ENCODE measurements at regions not wholly inside any gene's neighbourhood (a gene's known extent, or its start where the extent isn't known, plus 50 kb on each side); places are given as distances from the start of the nearest gene placed in this dataset.

DNA sequence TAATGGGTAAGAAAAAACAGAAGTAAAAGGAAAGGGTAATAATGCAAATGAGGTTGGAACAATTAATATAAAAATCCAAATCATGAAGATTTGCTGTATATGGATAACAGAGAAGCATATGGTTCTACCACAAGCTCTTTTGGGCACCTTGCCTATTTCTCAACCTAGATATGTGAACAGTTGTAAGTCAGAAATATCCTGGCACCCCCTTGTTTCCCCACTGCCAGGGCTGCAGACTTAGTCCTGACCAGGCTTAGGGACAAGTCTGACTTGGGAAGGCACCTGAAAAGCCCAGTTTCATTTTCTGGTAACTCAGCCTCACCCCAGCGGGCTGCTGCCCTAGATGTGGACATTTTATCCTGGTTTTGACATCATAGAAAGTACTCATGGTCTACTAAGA is 183.2 kb upstream of the STAC start:
- no peak for DNase-seq

DNA sequence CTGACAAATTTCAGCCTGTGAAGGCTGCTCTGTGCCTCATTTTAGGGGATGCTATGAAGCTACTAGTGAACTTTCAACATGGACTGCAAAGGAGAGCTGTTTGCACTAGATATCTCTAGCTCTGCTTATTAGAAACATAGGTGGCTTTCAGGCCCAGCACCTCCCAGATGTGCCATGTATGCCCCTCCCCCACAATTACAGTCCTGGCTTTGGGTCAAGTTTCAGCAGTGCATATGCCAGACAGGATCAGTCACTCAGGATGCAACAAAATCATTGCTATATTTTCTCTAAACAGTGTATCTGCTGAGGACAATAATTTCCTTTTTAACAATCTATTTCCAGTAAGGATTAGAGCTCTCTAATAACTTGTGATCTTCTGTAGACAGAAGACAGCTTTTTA is 178.8 kb upstream of the STAC start:
- no peak for DNase-seq

DNA sequence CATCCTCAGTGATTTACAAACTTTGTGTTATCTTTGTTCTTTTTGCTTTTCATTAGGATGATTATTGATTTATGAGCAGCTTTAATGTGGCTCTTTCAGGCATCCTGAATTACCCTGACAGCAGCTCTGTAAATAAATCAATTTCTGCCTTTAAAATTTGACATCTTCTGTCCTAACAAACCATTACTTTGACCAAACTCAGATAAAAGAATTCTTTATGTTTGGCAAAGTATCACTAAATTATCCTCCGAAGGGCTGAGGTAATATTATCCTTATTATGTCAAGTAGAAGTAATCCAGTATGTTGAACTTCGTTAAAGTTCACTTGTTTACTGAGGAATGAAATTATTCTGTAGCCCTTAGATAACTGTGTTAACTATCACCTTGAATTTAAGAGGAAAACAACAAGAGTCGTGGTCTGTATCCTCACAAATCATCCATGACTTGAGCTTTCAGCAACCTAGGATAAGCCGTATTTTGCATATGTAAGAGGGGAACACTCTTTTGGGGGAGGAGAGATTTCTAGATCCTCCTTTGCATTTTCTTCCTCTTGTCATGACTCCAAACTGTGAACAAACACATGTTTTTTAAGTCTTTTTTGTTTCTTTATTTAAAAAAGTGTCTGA is 173.2 kb upstream of the STAC start:
- no peak for DNase-seq

DNA sequence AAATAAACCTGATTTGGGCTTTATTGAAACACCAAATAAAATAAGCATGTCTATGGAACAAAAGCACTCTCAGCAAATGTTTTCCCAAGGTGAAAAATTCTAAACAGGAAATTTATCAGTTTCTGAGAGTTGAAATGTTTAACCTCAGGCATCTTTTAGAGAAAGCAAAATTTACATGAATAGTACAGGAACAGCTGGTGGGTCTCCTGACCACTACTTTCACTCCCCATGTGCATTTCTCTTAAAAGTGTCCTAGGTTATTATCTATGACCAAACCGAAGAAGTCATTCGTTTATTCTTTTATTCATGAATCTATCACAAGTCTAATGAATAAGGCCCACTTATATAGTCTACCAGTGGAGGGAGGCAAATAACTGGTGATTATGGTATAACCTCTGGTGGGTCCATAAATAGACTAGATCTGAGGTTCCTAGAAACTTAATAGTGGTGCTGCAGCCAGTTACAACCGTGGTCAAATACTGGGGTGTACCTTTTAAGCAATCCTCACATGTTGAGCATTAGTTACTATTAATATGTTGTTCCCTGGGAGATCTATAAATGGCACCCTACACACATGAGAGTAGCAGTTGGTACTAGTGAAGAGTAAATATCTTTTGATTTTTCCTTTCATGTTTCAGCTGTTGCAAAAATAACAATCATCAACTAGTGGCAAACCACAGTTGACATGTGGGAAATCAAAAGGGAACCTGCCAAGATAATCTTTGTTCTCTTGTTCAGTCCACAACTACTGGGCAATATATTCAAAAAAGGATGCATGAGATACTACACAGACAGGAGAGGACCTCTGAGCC is 169.3 kb upstream of the STAC start:
- no peak for DNase-seq

DNA sequence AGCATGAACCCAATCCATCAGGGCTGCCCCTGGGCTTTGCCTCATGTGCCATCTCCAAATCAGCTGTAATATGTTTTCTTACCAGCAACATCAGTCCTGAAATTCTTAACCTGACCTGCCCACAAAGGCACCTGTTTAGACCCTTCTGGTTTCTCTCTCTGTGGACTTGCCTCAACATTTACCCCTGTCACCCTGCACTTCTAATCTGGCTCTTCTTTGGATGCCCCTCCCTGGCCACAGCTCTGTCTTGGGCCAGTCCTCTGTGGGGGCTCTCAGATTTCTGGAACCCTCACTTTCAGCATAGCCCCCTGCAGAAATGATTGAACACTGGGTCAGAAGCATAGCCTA is 168.7 kb upstream of the STAC start:
- no peak for DNase-seq

DNA sequence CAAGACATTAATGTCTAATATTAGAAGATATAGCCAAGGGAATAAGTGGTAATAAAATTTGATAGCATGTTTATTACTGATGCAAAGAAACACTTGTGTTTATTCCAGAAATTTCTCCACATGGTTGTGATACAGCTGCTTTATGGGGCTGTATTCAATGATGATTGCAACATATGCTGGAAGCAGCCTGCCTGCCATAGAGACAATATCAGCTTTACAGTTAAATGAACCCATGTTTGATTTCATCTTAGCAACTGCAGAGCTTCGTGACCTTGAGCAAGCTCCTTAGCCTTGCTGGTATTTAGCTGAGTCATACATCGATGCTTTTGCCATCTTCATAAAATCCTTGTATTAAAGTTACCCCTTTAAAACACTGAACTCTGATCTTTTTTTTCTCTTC is 168.1 kb upstream of the STAC start:
- DNase-seq = no peak

DNA sequence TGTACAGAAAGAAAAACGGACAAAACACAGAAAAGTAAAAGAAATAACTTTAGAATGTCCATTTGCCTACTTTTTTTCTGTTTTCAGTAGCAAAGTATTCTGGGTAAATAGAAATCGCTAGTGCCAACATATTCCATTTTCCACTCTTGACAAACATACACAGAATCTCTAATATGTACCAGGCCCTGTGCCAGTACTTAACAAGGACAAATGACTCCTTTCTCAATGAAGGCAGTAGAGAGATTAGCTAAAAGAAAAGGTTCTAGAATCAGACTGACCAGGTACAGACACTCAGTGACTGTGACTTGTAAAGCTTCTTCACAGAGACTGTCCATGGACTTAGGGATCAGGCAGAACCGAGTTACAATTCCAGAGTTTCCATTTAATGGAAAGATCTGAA is 165.8 kb upstream of the STAC start:
- DNase-seq = no peak

DNA sequence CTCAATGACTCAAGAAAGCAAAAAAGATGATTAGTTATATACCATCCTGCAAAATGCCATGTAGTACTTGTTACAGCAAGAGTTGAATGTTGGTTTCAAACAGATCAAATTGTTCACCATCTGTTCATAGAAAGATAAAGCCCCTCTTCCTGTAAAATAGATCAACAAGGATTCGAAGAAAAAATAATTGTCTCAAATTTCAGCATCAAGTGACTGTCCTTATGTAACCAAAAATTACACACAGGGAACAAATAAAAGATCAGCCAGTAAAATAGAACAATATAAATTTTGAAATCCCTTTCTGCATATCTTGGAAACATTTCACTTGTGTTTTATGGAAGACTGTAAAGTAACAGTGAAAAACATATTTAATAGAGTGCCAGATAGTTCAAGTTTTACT is 165.1 kb upstream of the STAC start:
- DNase-seq = no peak

DNA sequence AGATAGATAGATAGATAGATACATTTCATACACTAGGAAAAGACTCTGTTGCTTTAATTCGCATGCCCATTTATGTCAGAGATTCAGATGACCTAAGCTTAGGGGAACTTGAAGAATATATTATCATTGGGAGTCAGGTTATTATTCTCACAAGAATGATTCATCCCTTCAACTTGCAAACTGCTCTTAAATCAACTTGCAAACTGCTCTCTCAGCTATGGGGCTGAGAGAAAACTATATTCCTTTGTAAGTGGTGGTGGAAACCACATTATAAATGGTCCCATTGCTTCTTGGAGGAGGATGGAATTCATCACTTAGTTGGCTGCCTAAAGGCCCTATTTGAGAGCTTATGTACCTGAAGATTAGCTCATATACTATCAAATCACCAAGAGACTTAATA is 160.9 kb upstream of the STAC start:
- no peak for DNase-seq

DNA sequence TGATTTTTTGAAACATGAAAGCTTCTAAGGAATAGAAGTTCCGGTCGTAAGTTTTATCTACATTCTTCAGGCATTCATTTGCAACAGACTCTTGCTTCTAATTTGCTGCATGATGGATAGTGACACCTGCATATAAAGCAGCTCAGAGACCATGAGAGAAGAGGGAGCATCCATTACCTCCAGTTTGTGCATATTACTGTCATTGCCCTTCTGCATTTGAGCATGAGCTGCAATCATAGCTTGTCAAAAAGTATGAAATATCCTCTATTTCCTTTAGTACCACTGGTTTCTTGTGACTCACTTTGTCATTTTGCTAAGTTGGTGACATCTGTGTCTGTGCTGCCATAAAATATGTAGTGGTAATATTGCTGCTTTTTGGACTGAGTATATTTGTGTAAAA is 160.1 kb upstream of the STAC start:
- no peak for DNase-seq

DNA sequence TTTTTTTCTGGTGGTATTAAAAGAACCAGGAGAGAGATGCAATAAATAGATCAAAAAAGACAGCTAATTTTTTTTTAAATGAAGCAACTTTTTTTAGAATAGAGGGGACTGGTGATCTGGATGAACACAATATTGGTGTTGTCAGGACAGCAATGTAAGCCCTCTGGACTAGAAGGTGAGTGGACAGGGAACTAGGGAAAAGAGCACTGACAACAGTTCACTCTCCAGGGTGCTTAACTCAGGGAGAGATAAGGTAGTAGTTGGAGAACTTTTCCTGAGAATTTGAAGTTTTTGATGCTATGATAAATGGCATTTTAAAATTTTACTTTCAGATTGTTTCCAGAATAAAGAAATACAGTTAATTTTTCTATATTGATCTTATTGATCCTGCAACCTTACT is 158.3 kb upstream of the STAC start:
- DNase-seq = no peak

DNA sequence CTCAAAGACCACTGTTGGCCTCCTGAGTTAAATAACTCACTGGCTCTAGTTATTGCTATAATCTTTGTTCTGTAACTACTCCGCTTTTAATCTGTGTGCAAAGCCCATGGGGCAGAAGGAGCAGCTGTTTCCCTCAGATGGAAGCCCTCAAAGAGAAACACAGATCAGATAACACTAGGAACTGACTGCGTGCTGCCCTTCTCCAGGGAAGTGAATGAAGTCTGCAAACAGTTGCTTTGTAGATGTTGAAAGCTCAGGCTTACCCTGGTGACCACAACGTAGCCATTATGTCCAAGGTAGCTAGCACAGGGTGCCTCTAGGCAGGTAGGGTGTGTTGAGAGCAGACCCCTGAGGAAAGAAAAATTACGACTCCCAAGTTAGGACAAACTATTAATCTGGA is 152.3 kb upstream of the STAC start:
- DNase-seq = no peak

DNA sequence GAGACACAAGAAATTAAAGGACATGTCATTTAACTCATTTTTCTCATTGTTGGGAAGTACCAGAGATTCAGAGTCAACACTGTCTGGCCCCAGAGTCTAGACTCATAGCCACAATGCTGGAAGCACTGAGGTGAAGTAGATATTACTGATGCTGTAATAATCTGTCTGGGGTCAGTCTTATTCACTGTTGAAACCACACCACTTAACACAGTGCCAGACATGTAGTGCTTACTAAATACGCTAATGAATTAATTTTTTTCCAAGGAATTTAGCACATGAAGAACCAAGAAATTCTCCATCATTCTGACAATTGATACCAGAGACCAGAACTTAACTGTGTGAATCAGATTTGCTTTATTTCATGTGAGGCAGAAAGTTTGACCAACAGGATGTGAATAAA is 150.8 kb upstream of the STAC start:
- no peak for DNase-seq

DNA sequence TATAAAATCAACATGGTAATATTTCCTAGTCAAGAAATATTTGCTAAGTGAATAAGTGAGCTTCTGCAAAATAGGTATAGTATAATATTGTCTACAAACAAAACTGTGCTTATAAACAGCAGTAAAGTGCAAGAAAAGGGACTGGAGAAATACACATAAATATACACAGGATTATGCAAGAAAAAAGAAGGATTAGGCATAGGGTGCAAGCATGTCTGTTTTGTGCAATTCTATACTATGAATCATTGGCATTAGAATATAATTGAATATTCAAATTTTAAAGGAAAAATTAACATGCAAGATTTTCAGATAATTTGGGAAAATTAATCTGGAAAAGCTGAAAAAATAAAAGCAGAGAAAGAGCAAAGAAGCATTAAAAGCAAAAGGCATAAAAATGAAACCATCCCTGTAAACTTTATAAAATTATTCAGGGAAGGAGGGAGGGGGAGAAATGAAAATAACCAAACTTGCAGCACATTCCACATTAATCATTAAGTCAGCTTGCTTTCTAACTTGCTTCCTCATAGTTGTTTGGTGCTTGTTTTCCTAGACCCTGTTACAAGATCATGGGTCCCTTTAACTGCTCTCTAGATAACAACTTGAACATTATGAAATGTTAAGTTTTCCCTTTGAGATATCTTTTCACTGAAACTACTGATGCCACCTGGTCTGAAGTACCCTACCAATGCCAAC is 147.4 kb upstream of the STAC start:
- DNase-seq = no peak

DNA sequence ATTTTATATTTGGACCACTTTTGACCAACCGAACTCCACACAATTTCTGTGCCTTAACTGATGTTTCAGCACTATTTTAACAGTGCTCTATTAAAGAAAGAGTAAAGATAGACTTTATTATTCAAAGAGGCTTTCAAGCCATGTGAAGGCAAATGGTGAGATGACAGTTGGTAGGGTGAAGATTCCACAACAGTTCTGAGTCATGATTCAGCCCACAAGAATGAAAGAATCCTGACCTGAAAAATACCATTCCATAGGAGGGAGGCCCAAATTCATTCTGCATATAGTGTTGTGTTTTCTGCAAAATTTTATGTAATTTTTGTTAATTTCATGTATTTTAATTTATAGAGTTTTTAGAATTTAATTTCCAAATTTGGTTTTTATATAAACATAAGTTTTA is 135.6 kb upstream of the STAC start:
- DNase-seq = no peak

DNA sequence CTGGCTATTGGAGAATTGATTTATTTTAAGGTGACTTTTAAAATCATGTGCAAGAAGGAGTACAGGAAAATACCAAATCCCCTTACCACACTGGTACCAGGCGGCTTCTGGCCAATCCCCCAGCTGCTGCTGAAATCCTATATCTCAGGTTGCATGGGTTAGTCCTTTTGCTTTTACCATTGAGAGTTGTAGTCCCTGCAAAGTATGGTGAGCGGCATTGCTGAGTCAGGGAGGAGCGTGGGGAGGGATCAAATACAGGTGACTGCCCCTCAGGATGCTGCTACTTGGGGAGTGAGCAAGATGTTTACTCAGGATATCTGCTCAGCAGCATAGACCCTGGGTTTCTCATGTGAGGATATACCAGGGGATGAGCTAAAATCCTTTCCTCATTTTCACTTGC is 131.9 kb upstream of the STAC start:
- DNase-seq = no peak

DNA sequence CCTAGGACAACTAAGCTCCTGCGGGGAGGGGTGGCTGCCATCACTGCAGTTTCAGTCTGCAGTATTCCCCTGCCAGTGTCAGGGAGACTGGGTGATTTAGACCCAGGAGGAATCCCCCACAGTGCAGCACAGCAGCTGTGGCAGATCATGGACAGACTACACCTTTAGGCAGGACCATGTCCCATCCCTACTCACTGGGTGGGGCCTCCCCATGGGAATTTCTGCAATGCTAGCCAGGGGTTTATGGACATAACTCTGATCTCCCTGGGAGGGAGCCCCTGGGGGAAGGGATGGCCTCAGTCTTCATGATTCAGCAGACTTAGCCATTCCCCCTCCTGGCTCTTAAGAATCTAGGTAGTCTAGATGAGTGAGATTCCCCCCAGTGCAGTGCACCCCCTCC is 130.1 kb upstream of the STAC start:
- no peak for DNase-seq

DNA sequence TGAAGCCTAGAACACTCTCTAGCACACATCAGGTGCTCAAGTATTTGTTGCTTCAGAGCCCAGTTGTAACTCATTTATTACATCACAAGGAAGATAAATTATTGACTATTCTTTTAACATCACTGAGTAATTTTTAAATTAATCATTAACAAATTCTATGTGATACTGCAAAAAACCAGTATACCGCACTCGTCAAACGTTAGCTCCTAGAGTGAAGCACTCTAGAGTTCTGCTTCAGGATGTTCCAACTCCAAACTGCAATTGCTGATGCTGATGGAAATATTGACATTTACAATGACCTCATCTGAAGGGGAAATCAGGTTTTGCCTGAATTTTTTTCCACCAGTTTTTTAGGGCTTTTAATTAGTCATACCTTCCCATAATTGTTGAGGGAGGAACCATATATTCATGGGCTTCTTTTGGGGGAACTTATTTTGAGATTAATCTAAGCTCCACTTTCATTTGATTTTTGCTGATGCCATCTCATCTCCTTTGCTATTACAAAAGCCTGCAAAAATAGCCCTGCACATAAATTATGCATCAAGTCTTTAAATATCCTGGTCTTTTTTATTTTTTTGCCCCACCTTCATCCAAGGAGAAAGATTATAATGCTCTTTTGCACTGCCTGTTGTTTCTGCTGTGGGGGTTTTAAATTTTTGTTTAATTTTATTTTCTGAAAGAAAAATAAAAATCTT is 123.0 kb upstream of the STAC start:
- DNase-seq = no peak

DNA sequence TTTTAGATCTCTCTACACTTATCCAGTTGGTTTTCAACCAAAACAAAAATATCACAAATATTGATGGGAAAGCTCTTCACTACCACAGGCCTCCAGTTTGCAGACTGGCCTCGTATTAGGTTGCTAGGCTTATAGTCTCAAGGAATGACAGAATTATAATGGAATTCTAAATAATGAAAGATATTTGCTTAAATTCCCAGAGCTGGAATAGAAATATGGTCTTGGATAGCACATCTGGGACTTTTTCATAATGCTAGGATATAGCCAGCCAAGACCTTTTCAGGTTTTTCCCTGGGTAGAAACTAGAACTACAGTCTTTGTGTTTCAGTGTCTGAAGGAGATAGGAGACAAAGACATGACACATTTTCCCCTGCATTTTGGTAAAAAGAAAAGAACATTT is 121.9 kb upstream of the STAC start:
- DNase-seq = no peak

DNA sequence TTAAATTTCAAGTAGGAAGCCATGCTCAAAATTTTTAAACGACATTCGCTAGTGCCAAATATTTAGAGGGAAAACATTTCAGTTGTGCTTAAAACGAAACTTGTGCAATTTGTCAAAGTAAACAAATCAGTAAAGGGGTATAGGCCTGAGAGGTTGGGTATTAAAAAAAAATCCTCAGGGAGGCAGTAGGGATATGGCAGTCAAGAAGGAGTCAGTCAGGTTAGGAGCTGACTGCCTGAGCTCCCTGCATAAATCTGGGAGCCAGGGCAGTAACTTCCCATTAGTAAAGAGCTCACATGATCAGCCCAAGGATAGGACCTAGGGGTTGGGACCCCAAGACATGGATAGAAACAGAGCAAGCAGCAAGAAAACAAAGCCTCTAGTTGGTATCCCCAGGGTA is 120.7 kb upstream of the STAC start:
- DNase-seq = no peak

DNA sequence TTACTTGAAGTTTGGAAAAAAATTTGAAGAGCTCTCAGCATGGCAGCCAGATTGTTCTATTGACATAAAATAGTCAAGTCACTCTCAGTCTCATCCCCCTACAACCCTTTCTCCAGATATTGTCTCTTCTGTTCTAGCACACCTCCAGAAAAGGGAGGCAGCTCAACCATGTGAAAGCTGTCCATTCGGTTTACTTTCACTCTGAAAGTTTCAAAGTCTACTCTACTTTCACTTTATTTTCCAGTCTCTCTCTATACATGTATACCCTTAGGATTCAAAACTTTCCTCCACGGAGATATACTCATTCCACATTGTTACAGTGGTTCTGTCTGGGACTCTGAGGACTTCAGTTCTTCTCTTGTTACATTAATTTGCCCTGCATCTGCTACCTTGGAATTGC is 111.0 kb upstream of the STAC start:
- no peak for DNase-seq

DNA sequence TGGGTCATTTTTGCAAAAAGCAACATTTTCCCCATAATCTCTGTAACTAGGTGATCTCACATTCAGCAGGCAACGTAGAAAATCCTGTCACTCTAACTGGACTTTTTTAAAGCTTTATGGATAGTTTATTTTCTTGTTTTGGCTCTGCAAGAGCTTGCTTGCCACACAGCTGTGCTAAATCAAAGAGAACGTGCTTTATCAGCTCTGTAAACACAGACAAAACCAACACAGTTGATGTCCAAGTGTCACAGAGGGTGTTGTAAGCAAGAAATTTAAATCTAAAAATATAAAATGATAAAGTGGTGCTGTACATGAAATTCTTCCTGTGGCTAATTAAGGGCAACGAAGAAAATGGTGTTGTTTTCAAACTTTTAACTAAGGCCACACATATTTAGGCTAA is 97.5 kb upstream of the STAC start:
- no peak for DNase-seq

DNA sequence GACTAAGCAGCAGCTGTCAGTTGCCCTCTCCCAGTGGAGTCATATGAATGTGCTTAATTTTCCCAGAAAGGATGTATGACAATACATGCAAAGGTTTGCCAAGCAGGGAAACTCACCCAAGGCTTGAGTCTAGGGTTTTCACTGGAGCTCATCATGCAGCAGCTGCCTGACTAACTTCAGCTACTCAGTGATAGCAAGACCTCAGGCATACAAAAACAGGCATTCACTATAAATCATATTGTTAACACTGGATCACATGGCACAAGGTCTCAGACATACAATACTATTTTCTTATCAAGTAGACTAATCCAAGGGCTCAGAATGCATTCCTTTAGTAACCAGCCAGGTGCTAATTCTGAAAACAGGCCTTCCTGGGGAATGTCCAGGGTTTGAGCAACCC is 85.0 kb upstream of the STAC start:
- DNase-seq = no peak

DNA sequence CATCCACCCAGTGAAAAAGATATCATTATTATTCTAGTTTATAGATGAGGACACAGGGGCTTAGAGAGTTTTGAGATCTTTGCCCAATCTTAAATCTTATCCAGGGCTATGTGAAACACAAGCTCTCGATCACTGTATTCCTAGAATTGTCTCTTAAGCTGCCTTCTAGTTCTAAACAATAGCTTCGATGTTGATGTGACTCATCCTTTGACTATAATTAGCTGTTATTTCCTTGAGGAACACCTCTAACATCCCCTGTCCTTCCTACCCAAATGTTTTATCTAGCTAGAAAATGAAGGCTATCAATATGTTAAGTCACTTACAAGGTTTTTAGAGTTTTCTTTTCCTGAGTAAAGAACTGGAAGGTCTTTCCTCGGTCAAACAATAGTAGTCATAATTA is 83.1 kb upstream of the STAC start:
- DNase-seq = no peak
